CD14-positive monocyte (primary cell): ENCODE measurements at regions not wholly inside any gene's neighbourhood (a gene's known extent, or its start where the extent isn't known, plus 50 kb on each side); places are given as distances from the start of the nearest gene placed in this dataset.

ENCODE experiments used
- DNase-seq, 3 donors: peaks; one replicate each; pipeline ENCODE4 v3.0.0-alpha.2; 2011 to 2022
- H2AFZ ChIP-seq: 2 replicates; pipeline ENCODE4 v1.6.0; 2012; ENCODE audit warnings: mild to moderate bottlenecking, low read depth, low read length, inconsistent platforms; ENCODE audit not compliant: insufficient read depth, poor library complexity, severe bottlenecking
- H3K27ac ChIP-seq, 2 donors: 1 replicate in 1 of 2; 2 replicates in 1 of 2; pipeline ENCODE4 v1.5.1; 2012 to 2013; ENCODE audit warnings: low read length in 2 of 2, control low read depth in 1 of 2, inconsistent platforms in 1 of 2, low read depth in 1 of 2, mild to moderate bottlenecking in 1 of 2
- H3K27me3 ChIP-seq, 2 donors: one replicate each; pipeline versions ENCODE4 v1.6.0 to v1.6.1; 2011 to 2013; ENCODE audit warnings: low read length in 2 of 2; ENCODE audit not compliant: control insufficient read depth in 2 of 2, insufficient read depth in 2 of 2
- H3K36me3 ChIP-seq, 2 donors: replicated peaks in 1 of 2; 1 replicate in 1 of 2; 2 replicates in 1 of 2; pipeline versions ENCODE4 v1.5.1 to v1.6.1; 2012 to 2013; ENCODE audit warnings: low read length in 2 of 2, control low read depth in 1 of 2, inconsistent platforms in 1 of 2, mild to moderate bottlenecking in 1 of 2; ENCODE audit not compliant: insufficient read depth in 2 of 2, control insufficient read depth in 1 of 2
- H3K4me1 ChIP-seq, 2 donors: 1 replicate in 1 of 2; 2 replicates in 1 of 2; pipeline versions ENCODE4 v1.5.1 to v1.6.1; 2012 to 2013; ENCODE audit warnings: low read length in 2 of 2, control low read depth in 1 of 2, inconsistent platforms in 1 of 2, mild to moderate bottlenecking in 1 of 2, moderate library complexity in 1 of 2; ENCODE audit not compliant: insufficient read depth in 2 of 2, control insufficient read depth in 1 of 2
- H3K4me2 ChIP-seq: replicated peaks from 2 replicates; pipeline ENCODE3; 2012; ENCODE audit warnings: low read length, moderate library complexity, mild to moderate bottlenecking; ENCODE audit not compliant: poor library complexity, severe bottlenecking; ENCODE audit errors: extremely low read depth
- H3K4me3 ChIP-seq, 3 experiments: fragments of 200-600 bp in 1 of 3; sonication (generic) in 1 of 3; replicated peaks in 1 of 3; 1 replicate in 2 of 3; 2 replicates in 1 of 3; pipeline ENCODE4 v1.5.1; 2011 to 2013; ENCODE audit warnings: low read length in 3 of 3, mild to moderate bottlenecking in 3 of 3, control low read depth in 2 of 3, low read depth in 2 of 3, inconsistent platforms in 1 of 3, moderate library complexity in 1 of 3
- H3K79me2 ChIP-seq: 2 replicates; pipeline ENCODE4 v1.6.0; 2012; ENCODE audit warnings: mild to moderate bottlenecking, control low read depth, inconsistent platforms, low read length, moderate library complexity; ENCODE audit not compliant: insufficient read depth
- H3K9ac ChIP-seq: 2 replicates; pipeline ENCODE4 v1.6.0; 2017; ENCODE audit warnings: low read length, mild to moderate bottlenecking; ENCODE audit not compliant: insufficient read depth, poor library complexity, severe bottlenecking
- H3K9me3 ChIP-seq, 2 donors: replicated peaks in 1 of 2; 1 replicate in 1 of 2; 2 replicates in 1 of 2; pipeline versions ENCODE4 v1.5.1 to v1.6.1; 2012 to 2013; ENCODE audit warnings: low read length in 2 of 2, control low read depth in 1 of 2; ENCODE audit not compliant: control insufficient read depth in 1 of 2, insufficient read depth in 1 of 2
- H4K20me1 ChIP-seq: 2 replicates; pipeline ENCODE4 v1.6.0; 2012; ENCODE audit warnings: mild to moderate bottlenecking, low read length, control low read depth, moderate library complexity; ENCODE audit not compliant: insufficient read depth
- H3K27ac Mint-ChIP-seq, 7 donors: one replicate each; pipeline ENCODE4 v1.8.0; 2020; ENCODE audit warnings: mild to moderate bottlenecking in 7 of 7, mixed read lengths in 7 of 7, moderate library complexity in 6 of 7, inconsistent platforms in 2 of 7
- H3K27me3 Mint-ChIP-seq, 3 donors: one replicate each; pipeline ENCODE4 v1.8.0; 2021 to 2022; ENCODE audit warnings: low read depth in 3 of 3, mild to moderate bottlenecking in 3 of 3, mixed read lengths in 3 of 3, moderate library complexity in 3 of 3, inconsistent platforms in 1 of 3
- H3K36me3 Mint-ChIP-seq, 2 donors: one replicate each; pipeline ENCODE4 v1.8.0; 2020; ENCODE audit warnings: mixed read lengths in 2 of 2, inconsistent platforms in 1 of 2, mild to moderate bottlenecking in 1 of 2
- H3K4me1 Mint-ChIP-seq: one replicate; pipeline ENCODE4 v1.8.0; 2020; ENCODE audit warnings: mild to moderate bottlenecking, mixed read lengths
- H3K4me3 Mint-ChIP-seq, 2 donors: one replicate each; pipeline ENCODE4 v1.8.0; 2020; ENCODE audit warnings: mild to moderate bottlenecking in 2 of 2, mixed read lengths in 2 of 2, moderate library complexity in 1 of 2
- H3K9me3 Mint-ChIP-seq, 7 donors: one replicate each; pipeline ENCODE4 v1.8.0; 2020 to 2022; ENCODE audit warnings: mixed read lengths in 7 of 7, mild to moderate bottlenecking in 6 of 7, moderate library complexity in 6 of 7, inconsistent platforms in 2 of 7
- WGBS: methylation state at CpG from one replicate; pipeline ENCODE4 v1.1.5; 2013; ENCODE audit warnings: missing lambda C conversion rate; ENCODE audit not compliant: insufficient coverage; 5-methylcytosine and 5-hydroxymethylcytosine counted together
- intact Hi-C, 2 donors: fragments of 100-400 bp; cut with micrococcal nuclease; formaldehyde crosslinking; loops; one replicate each; pipeline versions ENCODE4 v1.15.0 to v1.15.1; 2023
- TF ChIP-seq, protein P1 (sequence below): fragments of 200-600 bp; IDR thresholded peaks from one replicate; pipeline ENCODE4 v1.8.0; 2022; ENCODE audit warnings: antibody characterized with exemption, mild to moderate bottlenecking

- DNase-seq, result no peak
- no peak overlapping the region for H3K4me3 ChIP-seq
- no peaks in the 10 kb centered on the region for H3K4me1 ChIP-seq
- no peaks in the 10 kb centered on the region for H3K36me3 Mint-ChIP-seq
- intact Hi-C loops, result no loop called here
- no peak overlapping the region for H3K27ac ChIP-seq
- no peaks in the 10 kb centered on the region for H3K27me3 ChIP-seq
- H3K4me2 ChIP-seq, result no peak overlapping the region
- H3K27me3 Mint-ChIP-seq, result peaks cover 0 to 1% (median 0%) of the 10 kb centered on the region in 3 donors
- no peaks in the 10 kb centered on the region for H3K36me3 ChIP-seq
- H3K9ac ChIP-seq, result no peak overlapping the region
- no peaks in the 10 kb centered on the region for H4K20me1 ChIP-seq
- H3K27ac Mint-ChIP-seq, result no peak overlapping the region
- 78% methylated on average over 2 of the region's 3 CpGs for WGBS
- TF ChIP-seq, protein P1, sequence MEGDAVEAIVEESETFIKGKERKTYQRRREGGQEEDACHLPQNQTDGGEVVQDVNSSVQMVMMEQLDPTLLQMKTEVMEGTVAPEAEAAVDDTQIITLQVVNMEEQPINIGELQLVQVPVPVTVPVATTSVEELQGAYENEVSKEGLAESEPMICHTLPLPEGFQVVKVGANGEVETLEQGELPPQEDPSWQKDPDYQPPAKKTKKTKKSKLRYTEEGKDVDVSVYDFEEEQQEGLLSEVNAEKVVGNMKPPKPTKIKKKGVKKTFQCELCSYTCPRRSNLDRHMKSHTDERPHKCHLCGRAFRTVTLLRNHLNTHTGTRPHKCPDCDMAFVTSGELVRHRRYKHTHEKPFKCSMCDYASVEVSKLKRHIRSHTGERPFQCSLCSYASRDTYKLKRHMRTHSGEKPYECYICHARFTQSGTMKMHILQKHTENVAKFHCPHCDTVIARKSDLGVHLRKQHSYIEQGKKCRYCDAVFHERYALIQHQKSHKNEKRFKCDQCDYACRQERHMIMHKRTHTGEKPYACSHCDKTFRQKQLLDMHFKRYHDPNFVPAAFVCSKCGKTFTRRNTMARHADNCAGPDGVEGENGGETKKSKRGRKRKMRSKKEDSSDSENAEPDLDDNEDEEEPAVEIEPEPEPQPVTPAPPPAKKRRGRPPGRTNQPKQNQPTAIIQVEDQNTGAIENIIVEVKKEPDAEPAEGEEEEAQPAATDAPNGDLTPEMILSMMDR, result no peak
- H3K9me3 ChIP-seq, result no peaks in the 10 kb centered on the region
- peaks cover 0 to 6% (median 2%) of the 10 kb centered on the region in 7 donors for H3K9me3 Mint-ChIP-seq
- H2AFZ ChIP-seq, result no peak overlapping the region
- H3K4me3 Mint-ChIP-seq, result no peak overlapping the region
- no peaks in the 10 kb centered on the region for H3K4me1 Mint-ChIP-seq
- H3K79me2 ChIP-seq, result no peaks in the 10 kb centered on the region
Measured at GRCh38 chr1:222392556-222392955, 155.3 kb downstream of the HHIPL2 start.

- no peak for DNase-seq
- Histone ChIP-seq H3K36me3 (no peaks in the 10 kb centered on the region), H3K4me1 (no peaks in the 10 kb centered on the region), H3K9ac (no peak overlapping the region), H3K27ac (no peak overlapping the region), H3K27me3 (no peaks in the 10 kb centered on the region), H3K4me2 (no peak overlapping the region), H3K9me3 (no peaks in the 10 kb centered on the region), H3K4me3 (no peak overlapping the region), H2AFZ (no peak overlapping the region), H3K79me2 (no peaks in the 10 kb centered on the region), H4K20me1 (no peaks in the 10 kb centered on the region)
- peaks cover 0 to 1% (median 0%) of the 10 kb centered on the region in 3 donors for H3K27me3 Mint-ChIP-seq
- intact Hi-C loops, result no loop called here
- 100% methylated on average over 2 of the region's 2 CpGs for WGBS
- H3K4me3 Mint-ChIP-seq, result no peak overlapping the region
- TF ChIP-seq, protein P1, result no peak
- no peaks in the 10 kb centered on the region for H3K36me3 Mint-ChIP-seq
- no peaks in the 10 kb centered on the region for H3K4me1 Mint-ChIP-seq
- peaks cover 0 to 4% (median 2%) of the 10 kb centered on the region in 7 donors for H3K9me3 Mint-ChIP-seq
- no peak overlapping the region for H3K27ac Mint-ChIP-seq
Measured at GRCh38 chr1:222390181-222390580, 157.7 kb downstream of the HHIPL2 start.
